Ishikawa (cell line): ENCODE measurements at regions not wholly inside any gene's neighbourhood (a gene's known extent, or its start where the extent isn't known, plus 50 kb on each side); places are given as distances from the start of the nearest gene placed in this dataset.

Experiments
- EP300 ChIP-seq: IDR thresholded peaks from 2 replicates; pipeline ENCODE4 v1.6.1; 2012; ENCODE audit warnings: borderline replicate concordance
- MAX ChIP-seq: IDR thresholded peaks from 2 replicates; pipeline ENCODE4 v1.6.1; 2012
- NFIC ChIP-seq: IDR thresholded peaks from 2 replicates; pipeline ENCODE4 v1.6.1; 2012
- TAF1 ChIP-seq: IDR thresholded peaks from 2 replicates; pipeline ENCODE4 v1.6.1; 2012; ENCODE audit warnings: low read depth, mild to moderate bottlenecking
- TCF12 ChIP-seq: IDR thresholded peaks from 2 replicates; pipeline ENCODE4 v1.6.1; 2012; ENCODE audit warnings: low read depth
- YY1 ChIP-seq: IDR thresholded peaks from 2 replicates; pipeline ENCODE4 v1.6.1; 2012; ENCODE audit warnings: low read depth
- TF ChIP-seq, protein P1 (sequence below): IDR thresholded peaks from 2 replicates; pipeline ENCODE4 v1.6.1; 2012
- TF ChIP-seq, protein P2 (sequence below): IDR thresholded peaks from 2 replicates; pipeline ENCODE4 v1.6.1; 2012; ENCODE audit warnings: low read depth, mild to moderate bottlenecking

GRCh38 chr2:199524689-199525574 lies 67.2 kb upstream of the SATB2 start:
- TF ChIP-seq MAX = no peak
- no peak for TF ChIP-seq YY1
- TF ChIP-seq NFIC = no peak
- no peak for TF ChIP-seq TAF1
- TF ChIP-seq, protein P1, sequence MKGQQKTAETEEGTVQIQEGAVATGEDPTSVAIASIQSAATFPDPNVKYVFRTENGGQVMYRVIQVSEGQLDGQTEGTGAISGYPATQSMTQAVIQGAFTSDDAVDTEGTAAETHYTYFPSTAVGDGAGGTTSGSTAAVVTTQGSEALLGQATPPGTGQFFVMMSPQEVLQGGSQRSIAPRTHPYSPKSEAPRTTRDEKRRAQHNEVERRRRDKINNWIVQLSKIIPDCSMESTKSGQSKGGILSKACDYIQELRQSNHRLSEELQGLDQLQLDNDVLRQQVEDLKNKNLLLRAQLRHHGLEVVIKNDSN = no peak
- TF ChIP-seq, protein P2, sequence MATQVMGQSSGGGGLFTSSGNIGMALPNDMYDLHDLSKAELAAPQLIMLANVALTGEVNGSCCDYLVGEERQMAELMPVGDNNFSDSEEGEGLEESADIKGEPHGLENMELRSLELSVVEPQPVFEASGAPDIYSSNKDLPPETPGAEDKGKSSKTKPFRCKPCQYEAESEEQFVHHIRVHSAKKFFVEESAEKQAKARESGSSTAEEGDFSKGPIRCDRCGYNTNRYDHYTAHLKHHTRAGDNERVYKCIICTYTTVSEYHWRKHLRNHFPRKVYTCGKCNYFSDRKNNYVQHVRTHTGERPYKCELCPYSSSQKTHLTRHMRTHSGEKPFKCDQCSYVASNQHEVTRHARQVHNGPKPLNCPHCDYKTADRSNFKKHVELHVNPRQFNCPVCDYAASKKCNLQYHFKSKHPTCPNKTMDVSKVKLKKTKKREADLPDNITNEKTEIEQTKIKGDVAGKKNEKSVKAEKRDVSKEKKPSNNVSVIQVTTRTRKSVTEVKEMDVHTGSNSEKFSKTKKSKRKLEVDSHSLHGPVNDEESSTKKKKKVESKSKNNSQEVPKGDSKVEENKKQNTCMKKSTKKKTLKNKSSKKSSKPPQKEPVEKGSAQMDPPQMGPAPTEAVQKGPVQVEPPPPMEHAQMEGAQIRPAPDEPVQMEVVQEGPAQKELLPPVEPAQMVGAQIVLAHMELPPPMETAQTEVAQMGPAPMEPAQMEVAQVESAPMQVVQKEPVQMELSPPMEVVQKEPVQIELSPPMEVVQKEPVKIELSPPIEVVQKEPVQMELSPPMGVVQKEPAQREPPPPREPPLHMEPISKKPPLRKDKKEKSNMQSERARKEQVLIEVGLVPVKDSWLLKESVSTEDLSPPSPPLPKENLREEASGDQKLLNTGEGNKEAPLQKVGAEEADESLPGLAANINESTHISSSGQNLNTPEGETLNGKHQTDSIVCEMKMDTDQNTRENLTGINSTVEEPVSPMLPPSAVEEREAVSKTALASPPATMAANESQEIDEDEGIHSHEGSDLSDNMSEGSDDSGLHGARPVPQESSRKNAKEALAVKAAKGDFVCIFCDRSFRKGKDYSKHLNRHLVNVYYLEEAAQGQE = no peak
- TF ChIP-seq EP300 = no peak
- no peak for TF ChIP-seq TCF12
